Natural killer cell treated with Interleukin-12 subunit alpha and Interleukin-12 subunit beta and Interleukin-15 and Interleukin-18, amount 100 ng/mL, for 72 hours (primary cell): ENCODE measurements at regions not wholly inside any gene's neighbourhood (a gene's known extent, or its start where the extent isn't known, plus 50 kb on each side); places are given as distances from the start of the nearest gene placed in this dataset.

Experiments used
- ATAC-seq, 2 donors: fragments of 150-1000 bp; cut with Tn5 transposase in 1 of 2; sonication (Bioruptor Pico), chemical (Tn5 transposase) in 1 of 2; 2 replicates each; pipeline ENCODE4 v1.10.0; 2021
- DNase-seq: peaks from one replicate; pipeline ENCODE4 v3.0.0; 2022; ENCODE audit warnings: low spot score
- H3K27ac Mint-ChIP-seq, 2 donors: 1 replicate in 1 of 2; 2 replicates in 1 of 2; pipeline ENCODE4 v1.8.0; 2022; ENCODE audit warnings: mixed read lengths in 2 of 2, mild to moderate bottlenecking in 1 of 2, moderate library complexity in 1 of 2
- H3K27me3 Mint-ChIP-seq, 2 donors: 1 replicate in 1 of 2; 2 replicates in 1 of 2; pipeline ENCODE4 v1.8.0; 2022; ENCODE audit warnings: mixed read lengths in 2 of 2
- H3K36me3 Mint-ChIP-seq: one replicate; pipeline ENCODE4 v1.8.0; 2022; ENCODE audit warnings: mixed read lengths
- H3K4me1 Mint-ChIP-seq, 2 donors: 1 replicate in 1 of 2; 2 replicates in 1 of 2; pipeline ENCODE4 v1.8.0; 2022; ENCODE audit warnings: low read depth in 2 of 2, mixed read lengths in 2 of 2, mild to moderate bottlenecking in 1 of 2
- H3K4me3 Mint-ChIP-seq: one replicate; pipeline ENCODE4 v1.8.0; 2022; ENCODE audit warnings: mixed read lengths
- H3K9me3 Mint-ChIP-seq: 2 replicates; pipeline ENCODE4 v1.8.0; 2022; ENCODE audit warnings: mixed read lengths

DNA sequence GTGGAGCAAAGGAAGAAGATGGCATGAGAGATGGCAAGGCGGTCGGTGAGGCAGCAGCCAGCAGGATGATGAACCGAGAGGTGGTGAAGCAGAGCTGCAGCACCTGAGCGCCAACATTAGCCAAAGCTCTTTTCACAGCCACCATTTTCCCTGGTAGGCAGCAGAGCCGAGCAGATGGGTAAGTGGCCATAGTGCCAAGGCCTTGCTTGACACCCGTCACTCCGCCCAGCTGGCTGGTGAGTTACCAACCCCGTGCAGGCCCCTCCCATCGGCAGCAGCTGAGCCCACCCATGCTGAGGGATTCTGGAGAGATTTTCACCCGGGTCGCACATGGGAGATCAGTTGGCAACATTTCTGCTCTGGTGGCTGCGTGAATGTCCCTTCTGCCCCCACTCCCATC is 647.7 kb downstream of the PTPRU start:
- Mint-ChIP-seq H3K4me1 (no peaks in the 10 kb centered on the region), H3K4me3 (no peak overlapping the region), H3K27ac (no peak overlapping the region), H3K36me3 (no peaks in the 10 kb centered on the region), H3K27me3 (peaks cover 7 to 8% of the 10 kb centered on the region in 2 donors), H3K9me3 (no peaks in the 10 kb centered on the region)
- ATAC-seq (no peak), DNase-seq (no peak)

DNA sequence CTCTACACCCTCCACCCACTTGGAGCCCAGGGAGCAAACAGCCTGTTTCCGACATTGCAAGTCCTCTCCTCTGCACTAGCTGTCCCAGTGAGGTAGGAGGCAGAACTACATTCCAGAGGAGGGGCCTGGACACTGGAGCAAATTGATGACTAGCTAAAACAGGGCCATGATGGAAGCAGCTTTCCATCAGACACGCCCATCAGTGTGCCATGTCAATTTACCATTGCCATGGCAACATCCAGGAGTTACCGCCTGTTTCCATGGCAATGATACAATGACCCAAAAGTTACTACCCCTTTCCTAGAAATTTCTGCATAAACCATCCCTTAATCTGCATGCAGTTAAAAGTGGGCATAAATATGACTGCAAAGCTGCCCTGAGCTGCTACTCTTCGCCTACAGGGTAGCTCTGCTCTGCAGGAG is 647.1 kb downstream of the PTPRU start:
- peaks cover 7% of the 10 kb centered on the region in 2 donors for H3K27me3 Mint-ChIP-seq
- ATAC-seq (peak in 1 of 2 donors; percentile 40), DNase-seq (no peak)
- no peaks in the 10 kb centered on the region for H3K4me1 Mint-ChIP-seq
- no peak overlapping the region for H3K27ac Mint-ChIP-seq
- H3K9me3 Mint-ChIP-seq = no peaks in the 10 kb centered on the region
- no peak overlapping the region for H3K4me3 Mint-ChIP-seq
- H3K36me3 Mint-ChIP-seq = no peaks in the 10 kb centered on the region

DNA sequence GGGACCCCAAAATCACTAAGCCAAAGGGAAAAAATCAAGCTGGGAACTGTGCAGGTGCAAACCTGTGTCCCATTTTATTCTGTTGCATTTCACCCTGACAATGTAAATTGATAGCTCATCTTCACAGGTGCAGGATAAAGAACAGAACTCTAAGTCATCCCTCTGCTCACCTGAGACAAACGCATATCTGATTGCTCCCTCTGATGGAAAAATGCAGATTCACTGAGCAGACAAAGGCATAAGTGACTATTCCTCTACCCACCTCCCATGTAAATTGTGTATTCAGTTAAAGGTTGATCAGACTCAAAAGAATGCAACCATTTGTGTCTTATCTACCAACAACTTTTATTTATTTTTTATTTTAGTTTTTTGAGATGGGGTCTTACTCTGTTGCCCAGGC is 644.2 kb downstream of the PTPRU start:
- Mint-ChIP-seq H3K27me3 (peaks cover 14 to 23% of the 10 kb centered on the region in 2 donors), H3K9me3 (no peaks in the 10 kb centered on the region), H3K36me3 (no peaks in the 10 kb centered on the region), H3K4me3 (no peak overlapping the region), H3K4me1 (no peaks in the 10 kb centered on the region), H3K27ac (no peak overlapping the region)
- DNase-seq (no peak), ATAC-seq (no peak)

DNA sequence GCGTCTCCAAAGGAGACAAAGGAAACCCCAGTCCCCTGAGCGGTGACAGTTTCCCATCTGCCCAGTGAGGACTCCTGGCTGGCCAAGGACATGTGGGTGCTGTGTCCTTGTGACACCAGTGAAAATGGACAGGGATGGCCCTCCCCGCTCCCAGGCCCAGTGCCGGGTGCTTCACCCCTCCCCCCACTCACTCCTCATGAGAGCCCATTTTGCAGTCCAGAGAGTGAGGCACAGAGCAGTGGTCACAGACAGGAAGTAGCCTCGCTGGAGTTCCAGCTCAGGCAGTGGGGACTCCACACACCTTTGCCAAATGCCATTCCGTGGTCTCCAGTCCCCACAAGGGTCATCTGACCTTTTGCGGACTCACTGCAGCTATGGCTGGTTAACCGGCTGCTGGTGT is 642.9 kb downstream of the PTPRU start:
- ATAC-seq (peak in 1 of 2 donors; percentile 13), DNase-seq (no peak)
- H3K4me1 Mint-ChIP-seq = no peaks in the 10 kb centered on the region
- peaks cover 11 to 16% of the 10 kb centered on the region in 2 donors for H3K27me3 Mint-ChIP-seq
- no peak overlapping the region for H3K27ac Mint-ChIP-seq
- H3K36me3 Mint-ChIP-seq = no peaks in the 10 kb centered on the region
- no peak overlapping the region for H3K4me3 Mint-ChIP-seq
- H3K9me3 Mint-ChIP-seq = no peaks in the 10 kb centered on the region

DNA sequence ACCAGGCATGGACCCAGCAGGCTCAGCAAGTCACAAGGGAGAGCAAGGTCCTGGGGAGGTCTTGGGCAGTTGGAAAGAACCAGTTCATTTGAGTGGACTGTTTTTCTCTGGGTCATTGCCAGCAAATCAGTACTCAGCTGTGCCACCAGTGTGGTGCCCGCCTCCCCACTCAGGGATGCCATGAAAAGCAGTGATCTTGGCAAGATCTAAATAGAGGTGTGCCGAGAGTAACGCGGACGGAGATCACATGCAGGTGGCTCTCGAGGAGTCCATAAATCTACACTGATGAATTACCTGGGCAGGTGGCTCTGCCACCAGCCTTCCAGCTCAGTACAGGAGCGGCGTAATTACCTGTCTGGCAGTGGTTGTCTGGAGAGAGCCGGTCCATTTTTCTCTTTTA is 642.2 kb downstream of the PTPRU start:
- Mint-ChIP-seq H3K4me3 (no peak overlapping the region), H3K9me3 (no peaks in the 10 kb centered on the region), H3K27ac (no peak overlapping the region), H3K36me3 (no peaks in the 10 kb centered on the region), H3K27me3 (peaks cover 11 to 16% of the 10 kb centered on the region in 2 donors), H3K4me1 (no peaks in the 10 kb centered on the region)
- ATAC-seq (no peak), DNase-seq (no peak)

DNA sequence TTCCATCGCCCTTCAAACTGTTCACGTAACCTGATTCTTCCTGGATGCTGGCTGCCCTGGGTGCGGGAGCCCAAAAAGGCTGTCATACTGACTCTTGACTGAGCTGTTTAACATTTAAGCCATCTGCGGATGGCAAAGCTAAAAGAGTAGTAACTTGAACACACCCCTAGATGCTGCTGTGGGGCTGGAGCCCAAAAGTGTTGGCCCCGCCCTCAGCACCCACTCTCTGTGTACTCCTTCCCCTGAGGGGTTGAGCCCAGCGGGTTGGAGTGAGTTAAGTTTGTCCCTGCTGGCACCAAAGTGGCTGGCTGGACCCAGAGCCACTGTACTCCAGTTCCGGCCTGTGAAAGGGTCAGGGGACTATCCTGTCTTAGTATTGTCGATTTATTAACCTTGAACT is 640.6 kb downstream of the PTPRU start:
- H3K4me3 Mint-ChIP-seq = no peak overlapping the region

DNA sequence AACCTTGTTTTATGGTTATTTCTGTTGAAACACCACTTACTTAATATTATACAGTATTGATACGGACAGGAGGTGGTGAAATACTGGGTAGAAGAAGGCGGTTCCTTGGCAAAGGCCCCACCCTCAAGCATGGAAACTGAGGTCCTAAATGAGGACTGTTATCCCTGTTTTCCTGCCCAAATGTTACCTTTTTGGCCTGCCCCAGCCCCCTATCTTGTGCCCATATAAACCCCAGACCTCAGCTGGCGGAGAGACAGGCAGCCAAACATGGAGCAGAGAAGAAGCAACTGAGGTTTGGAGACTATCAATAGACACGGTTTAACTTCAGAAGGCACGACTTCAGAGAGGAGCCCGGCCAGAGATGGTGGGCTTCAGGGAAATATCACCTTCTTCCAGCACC is 640.1 kb downstream of the PTPRU start:
- Mint-ChIP-seq H3K4me3 (no peak overlapping the region), H3K36me3 (no peaks in the 10 kb centered on the region), H3K4me1 (no peaks in the 10 kb centered on the region), H3K27ac (no peak overlapping the region), H3K9me3 (no peaks in the 10 kb centered on the region), H3K27me3 (peaks cover 17 to 29% of the 10 kb centered on the region in 2 donors)
- no peak for DNase-seq
- ATAC-seq = no peak

More for the DNA sequence above, 640.6 kb downstream of the PTPRU start:
- Mint-ChIP-seq H3K9me3 (no peaks in the 10 kb centered on the region), H3K27me3 (peaks cover 18 to 27% of the 10 kb centered on the region in 2 donors), H3K4me1 (no peaks in the 10 kb centered on the region), H3K36me3 (no peaks in the 10 kb centered on the region), H3K27ac (no peak overlapping the region)
- ATAC-seq (no peak), DNase-seq (no peak)

DNA sequence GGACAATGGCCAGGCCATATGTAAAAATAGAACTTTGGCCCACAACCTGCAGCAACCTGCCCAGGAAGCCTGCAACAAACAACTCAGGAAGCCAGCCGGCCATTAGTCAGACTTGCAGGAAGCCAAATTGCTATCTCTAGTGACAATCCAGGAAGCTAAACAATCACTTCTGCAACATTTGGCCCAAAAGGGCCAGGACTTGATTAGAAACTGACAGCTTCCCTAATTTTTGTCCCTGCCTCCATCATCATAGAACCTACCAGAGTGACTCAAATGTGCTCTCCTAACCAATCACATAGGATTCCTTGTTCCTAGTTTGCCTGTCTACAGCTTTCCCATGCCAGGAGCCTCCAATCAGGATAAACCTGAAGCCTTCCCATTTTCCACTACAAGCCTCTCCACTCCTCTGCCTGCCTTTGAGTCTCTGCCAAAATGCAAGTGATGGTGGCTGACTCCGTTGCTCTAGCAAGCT is 639.3 kb downstream of the PTPRU start:
- no peaks in the 10 kb centered on the region for H3K9me3 Mint-ChIP-seq

DNA sequence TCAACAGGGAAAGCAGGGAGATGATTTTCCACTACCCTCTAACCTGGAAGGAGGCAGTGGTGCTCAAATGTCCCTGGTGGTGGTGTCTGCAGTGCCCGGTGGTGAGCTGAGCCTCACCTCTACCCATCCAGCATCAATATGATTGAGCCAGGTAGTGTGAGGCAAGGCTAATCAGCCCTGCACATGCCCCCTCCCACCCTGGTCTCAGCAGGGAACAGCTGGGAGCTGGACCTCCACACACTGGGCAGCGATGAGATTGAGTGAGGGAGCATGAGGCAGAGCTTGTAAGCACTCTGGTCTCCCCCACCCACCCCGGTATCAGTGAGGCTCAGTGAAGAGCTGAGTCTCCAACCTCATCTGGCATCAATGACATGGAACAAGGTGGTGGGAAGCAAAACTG is 634.3 kb downstream of the PTPRU start:
- H3K9me3 Mint-ChIP-seq = no peaks in the 10 kb centered on the region
- peaks cover 25 to 43% of the 10 kb centered on the region in 2 donors for H3K27me3 Mint-ChIP-seq
- DNase-seq = no peak
- H3K4me3 Mint-ChIP-seq = no peak overlapping the region
- H3K36me3 Mint-ChIP-seq = no peaks in the 10 kb centered on the region
- peak in 1 of 2 donors; percentile 40 for ATAC-seq
- H3K27ac Mint-ChIP-seq = no peak overlapping the region
- H3K4me1 Mint-ChIP-seq = no peaks in the 10 kb centered on the region

More for the DNA sequence above, 639.3 kb downstream of the PTPRU start:
- Mint-ChIP-seq H3K4me3 (no peak overlapping the region), H3K27ac (no peak overlapping the region), H3K27me3 (peaks cover 17 to 29% of the 10 kb centered on the region in 2 donors), H3K36me3 (no peaks in the 10 kb centered on the region), H3K4me1 (no peaks in the 10 kb centered on the region)
- DNase-seq (no peak), ATAC-seq (no peak)

DNA sequence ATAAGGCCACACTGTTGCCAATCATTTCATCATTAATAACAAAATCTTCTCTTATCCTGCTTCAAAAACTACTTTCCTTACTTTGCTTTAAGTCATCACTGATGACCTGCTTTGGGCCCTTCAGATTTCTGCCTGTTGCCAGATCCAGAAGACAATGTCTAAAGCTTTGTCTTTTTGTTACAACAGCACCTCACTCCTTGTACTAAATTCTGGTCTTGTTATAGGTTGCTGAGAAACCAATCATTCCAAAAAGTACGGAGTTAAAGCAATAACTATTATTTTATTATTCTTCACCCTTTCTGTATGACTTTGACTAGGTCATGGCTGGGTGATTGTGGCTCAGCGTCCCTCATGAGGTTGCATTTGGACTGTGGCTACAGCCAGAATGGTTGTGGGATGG is 633.5 kb downstream of the PTPRU start:
- Mint-ChIP-seq H3K27me3 (peaks cover 25 to 43% of the 10 kb centered on the region in 2 donors), H3K9me3 (no peaks in the 10 kb centered on the region), H3K36me3 (no peaks in the 10 kb centered on the region), H3K4me3 (no peak overlapping the region), H3K27ac (no peak overlapping the region), H3K4me1 (no peaks in the 10 kb centered on the region)
- DNase-seq (no peak), ATAC-seq (no peak)

DNA sequence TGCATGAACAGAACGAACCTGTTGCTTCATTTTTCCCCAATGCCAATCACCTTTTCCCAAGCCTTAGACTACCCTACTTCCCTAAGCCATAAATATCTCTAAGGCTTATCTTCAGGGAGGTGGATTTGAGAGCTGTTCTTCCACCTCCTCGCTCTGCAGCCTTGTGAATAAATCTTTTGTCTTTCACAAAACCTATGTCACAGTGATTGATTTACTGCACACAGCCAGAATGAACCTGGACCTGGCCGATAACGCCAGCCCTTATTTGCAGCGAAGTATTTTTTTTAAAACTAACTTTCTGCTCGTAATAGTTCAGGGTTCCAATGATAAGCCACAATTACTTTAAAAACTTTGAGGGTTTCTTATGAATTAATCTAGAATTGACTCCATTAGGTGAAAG is 632.6 kb downstream of the PTPRU start:
- Mint-ChIP-seq H3K9me3 (no peaks in the 10 kb centered on the region), H3K4me3 (no peak overlapping the region), H3K4me1 (no peaks in the 10 kb centered on the region), H3K27ac (no peak overlapping the region), H3K36me3 (no peaks in the 10 kb centered on the region), H3K27me3 (peaks cover 25 to 43% of the 10 kb centered on the region in 2 donors)
- ATAC-seq = no peak
- DNase-seq = no peak

DNA sequence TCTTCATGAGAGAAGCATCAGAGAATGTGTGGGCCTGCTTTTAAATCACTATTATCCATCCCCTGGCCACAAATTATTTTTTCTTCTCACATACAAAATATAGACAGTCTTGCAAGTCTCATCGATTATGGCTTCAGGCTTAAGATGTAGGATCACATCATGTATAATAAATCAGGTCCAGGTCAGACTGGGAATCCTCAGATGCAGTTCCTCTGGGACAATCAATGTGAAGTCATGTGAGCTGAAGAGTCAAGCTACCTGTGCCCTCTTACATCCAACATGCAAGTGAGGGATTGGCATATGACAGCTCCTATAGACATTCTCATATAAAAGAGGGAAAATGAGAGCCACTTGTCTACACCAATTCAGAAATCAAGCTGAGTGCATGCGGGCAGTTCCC is 631.8 kb downstream of the PTPRU start:
- no peak overlapping the region for H3K27ac Mint-ChIP-seq
- H3K4me3 Mint-ChIP-seq = no peak overlapping the region
- no peaks in the 10 kb centered on the region for H3K36me3 Mint-ChIP-seq
- H3K27me3 Mint-ChIP-seq = peaks cover 26 to 46% of the 10 kb centered on the region in 2 donors
- ATAC-seq (no peak), DNase-seq (no peak)
- H3K4me1 Mint-ChIP-seq = no peaks in the 10 kb centered on the region
- no peaks in the 10 kb centered on the region for H3K9me3 Mint-ChIP-seq

DNA sequence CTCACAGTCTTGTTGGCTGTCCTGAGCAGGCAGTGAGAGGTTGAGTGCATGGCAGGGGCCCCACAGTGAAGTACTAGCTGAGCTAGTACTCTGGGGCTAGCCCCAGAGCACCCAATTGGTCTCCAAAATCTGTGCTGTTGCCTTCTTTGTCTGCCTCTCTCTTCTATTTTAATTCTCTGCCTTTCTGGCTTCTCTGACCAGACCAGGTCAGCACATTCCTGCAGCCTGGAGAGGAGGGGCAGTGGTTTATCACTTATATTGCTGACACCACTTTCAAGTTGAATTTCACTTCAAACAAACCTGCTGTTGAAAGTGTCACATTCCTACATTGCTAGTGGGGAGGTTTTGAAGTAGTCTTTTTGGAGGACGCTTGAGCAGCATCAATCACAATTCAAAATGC is 628.7 kb downstream of the PTPRU start:
- no peaks in the 10 kb centered on the region for H3K4me1 Mint-ChIP-seq
- peaks cover 4% of the 10 kb centered on the region for H3K9me3 Mint-ChIP-seq

DNA sequence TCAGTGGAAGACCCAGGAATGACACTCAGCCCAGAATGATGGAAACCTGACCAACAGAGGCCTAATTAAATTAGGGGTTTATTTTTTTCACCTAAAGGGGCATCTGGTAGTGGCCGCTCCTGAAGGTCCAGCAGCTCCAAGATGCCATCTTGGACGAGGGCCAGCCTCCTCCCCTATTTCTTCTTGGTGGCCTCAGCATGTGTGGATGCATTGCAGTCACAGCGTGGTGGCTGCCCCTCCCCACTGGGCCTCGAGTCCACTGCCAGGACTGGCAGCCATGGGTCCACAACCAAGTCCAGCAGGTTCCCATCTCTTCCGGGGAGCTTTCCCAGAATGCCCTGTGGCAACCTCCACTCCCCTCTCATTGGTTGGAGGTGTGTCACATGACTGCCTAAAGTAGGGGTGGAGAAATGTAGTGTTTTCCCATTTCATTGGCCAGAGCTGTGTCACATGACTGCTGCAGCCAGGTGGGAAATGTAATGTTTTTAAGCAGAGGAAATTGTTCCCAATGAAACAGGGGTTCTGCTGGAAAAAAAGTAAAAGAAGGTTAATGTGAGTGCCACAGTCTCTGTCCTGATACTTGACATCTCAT is 628.2 kb downstream of the PTPRU start:
- H3K27me3 Mint-ChIP-seq = peaks cover 23 to 54% of the 10 kb centered on the region in 2 donors
- no peak for ATAC-seq
- DNase-seq = no peak
- H3K27ac Mint-ChIP-seq = no peak overlapping the region
- H3K4me1 Mint-ChIP-seq = no peaks in the 10 kb centered on the region
- no peak overlapping the region for H3K4me3 Mint-ChIP-seq
- H3K9me3 Mint-ChIP-seq = peaks cover 4% of the 10 kb centered on the region
- peaks cover 5% of the 10 kb centered on the region for H3K36me3 Mint-ChIP-seq

More for the DNA sequence above, 628.7 kb downstream of the PTPRU start:
- Mint-ChIP-seq H3K36me3 (peaks cover 5% of the 10 kb centered on the region), H3K4me3 (no peak overlapping the region), H3K27ac (no peak overlapping the region), H3K27me3 (peaks cover 23 to 54% of the 10 kb centered on the region in 2 donors)
- ATAC-seq (no peak), DNase-seq (no peak)

DNA sequence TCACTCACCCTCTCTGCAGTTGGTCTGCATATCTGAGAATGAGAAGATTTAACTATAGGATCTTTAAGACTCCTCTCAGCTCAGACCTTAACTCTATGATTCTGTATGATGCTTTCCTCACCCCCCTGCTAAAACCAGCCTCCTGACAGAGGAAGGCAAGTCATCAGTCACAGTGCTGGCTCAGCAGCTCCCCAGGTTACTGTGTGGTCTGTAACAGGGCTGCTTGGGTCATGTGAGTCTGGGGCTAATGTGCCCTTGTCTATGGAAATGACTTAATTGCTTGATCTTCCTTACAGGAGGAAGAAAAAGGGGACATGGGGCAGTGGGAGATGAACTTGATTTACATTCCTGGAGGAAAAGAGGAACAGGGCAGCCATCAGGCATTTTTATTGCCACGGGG is 625.6 kb downstream of the PTPRU start:
- Mint-ChIP-seq H3K36me3 (peaks cover 5% of the 10 kb centered on the region), H3K9me3 (peaks cover 4% of the 10 kb centered on the region), H3K27me3 (peaks cover 22 to 49% of the 10 kb centered on the region in 2 donors), H3K4me1 (no peaks in the 10 kb centered on the region), H3K4me3 (no peak overlapping the region), H3K27ac (no peak overlapping the region)
- ATAC-seq = no peak
- DNase-seq = no peak
